ENCODE measurements at regions not wholly inside any gene's neighbourhood (a gene's known extent, or its start where the extent isn't known, plus 50 kb on each side); places are given as distances from the start of the nearest gene placed in this dataset.

DNA sequence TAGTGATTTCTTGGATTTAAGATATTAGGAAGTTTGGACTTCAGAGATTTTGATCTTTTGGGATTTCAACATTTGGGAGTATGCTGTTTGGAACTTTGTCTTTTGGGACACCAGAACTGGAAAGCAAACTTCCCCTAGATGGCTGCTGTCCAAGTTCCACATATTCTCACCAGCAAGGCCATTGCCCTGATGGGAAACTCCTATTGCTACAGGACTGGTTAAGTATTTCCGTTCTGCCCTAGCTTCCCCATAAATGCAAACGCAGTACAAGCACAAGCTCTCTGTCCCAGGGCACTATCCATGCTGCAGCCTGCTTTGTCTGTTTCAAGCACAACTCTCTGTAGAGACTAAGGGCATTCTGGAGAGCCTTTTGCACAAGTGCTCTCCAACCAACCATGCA, 79.3 kb upstream of the SLC25A13 start:
- peak in 1 of 2 donors; percentile 5 for DNase-seq (ENCODE audit: low read depth in 1 of 2, low spot score in 1 of 2)
- H3K4me3 ChIP-seq = no peak overlapping the region
- H3K36me3 ChIP-seq = no peaks in the 10 kb centered on the region
- H3K27me3 ChIP-seq = no peaks in the 10 kb centered on the region
- no peak overlapping the region for H3K27ac ChIP-seq
- no peaks in the 10 kb centered on the region for H3K9me3 ChIP-seq (ENCODE audit: low read depth)
- H3K4me1 ChIP-seq (ENCODE audit: low read depth) = no peaks in the 10 kb centered on the region
- TF ChIP-seq, protein P1, sequence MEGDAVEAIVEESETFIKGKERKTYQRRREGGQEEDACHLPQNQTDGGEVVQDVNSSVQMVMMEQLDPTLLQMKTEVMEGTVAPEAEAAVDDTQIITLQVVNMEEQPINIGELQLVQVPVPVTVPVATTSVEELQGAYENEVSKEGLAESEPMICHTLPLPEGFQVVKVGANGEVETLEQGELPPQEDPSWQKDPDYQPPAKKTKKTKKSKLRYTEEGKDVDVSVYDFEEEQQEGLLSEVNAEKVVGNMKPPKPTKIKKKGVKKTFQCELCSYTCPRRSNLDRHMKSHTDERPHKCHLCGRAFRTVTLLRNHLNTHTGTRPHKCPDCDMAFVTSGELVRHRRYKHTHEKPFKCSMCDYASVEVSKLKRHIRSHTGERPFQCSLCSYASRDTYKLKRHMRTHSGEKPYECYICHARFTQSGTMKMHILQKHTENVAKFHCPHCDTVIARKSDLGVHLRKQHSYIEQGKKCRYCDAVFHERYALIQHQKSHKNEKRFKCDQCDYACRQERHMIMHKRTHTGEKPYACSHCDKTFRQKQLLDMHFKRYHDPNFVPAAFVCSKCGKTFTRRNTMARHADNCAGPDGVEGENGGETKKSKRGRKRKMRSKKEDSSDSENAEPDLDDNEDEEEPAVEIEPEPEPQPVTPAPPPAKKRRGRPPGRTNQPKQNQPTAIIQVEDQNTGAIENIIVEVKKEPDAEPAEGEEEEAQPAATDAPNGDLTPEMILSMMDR (IDR thresholded peaks at IDR 0.05; ENCODE audit: low read depth, low read length) = no peak

DNA sequence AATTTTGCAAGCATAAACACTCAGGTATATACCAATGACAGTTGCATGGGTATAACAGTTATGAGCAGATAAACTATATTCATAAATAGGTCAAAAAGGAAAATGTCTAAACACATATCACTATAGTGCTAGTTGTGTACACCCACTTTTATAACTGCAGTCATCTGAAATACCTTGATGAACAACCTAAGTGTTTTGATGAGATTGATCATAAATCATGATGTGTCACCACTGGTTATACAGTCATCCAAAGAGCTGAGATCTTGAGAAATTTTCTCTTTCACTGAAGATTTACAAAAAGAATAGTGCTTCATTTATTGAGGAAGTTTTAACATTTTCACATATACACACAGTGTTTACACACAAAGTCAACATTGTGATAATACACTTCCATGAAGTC, 78.6 kb upstream of the SLC25A13 start:
- Histone ChIP-seq H3K9me3 (ENCODE audit: low read depth) (no peaks in the 10 kb centered on the region), H3K27ac (no peak overlapping the region), H3K27me3 (no peaks in the 10 kb centered on the region), H3K4me3 (no peak overlapping the region), H3K4me1 (ENCODE audit: low read depth) (no peaks in the 10 kb centered on the region), H3K36me3 (no peaks in the 10 kb centered on the region)
- DNase-seq (ENCODE audit: low read depth in 1 of 2, low spot score in 1 of 2) = no peak
- TF ChIP-seq, protein P1 (IDR thresholded peaks at IDR 0.05; ENCODE audit: low read depth, low read length) = no peak

DNA sequence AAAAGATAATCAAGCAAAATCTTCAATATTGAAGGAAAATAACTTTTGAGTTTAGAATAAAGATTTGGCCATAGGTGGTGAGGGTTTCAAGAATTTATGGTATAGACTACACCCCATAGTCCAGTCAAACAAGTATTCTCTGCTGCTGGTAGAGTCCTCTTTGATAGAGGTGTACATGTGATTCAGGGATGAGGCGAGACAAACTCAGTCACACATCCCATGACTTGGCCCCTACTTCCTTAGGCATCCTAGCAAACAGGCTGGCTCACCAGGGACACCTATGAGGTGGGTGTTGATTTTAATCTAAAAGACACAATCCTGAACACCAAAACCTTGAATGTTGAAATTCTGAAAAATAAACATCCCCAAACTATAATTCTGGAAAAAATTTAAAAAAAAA, 78.1 kb upstream of the SLC25A13 start:
- Histone ChIP-seq H3K4me1 (ENCODE audit: low read depth) (no peaks in the 10 kb centered on the region), H3K36me3 (no peaks in the 10 kb centered on the region), H3K4me3 (no peak overlapping the region), H3K9me3 (ENCODE audit: low read depth) (no peaks in the 10 kb centered on the region), H3K27me3 (no peaks in the 10 kb centered on the region), H3K27ac (no peak overlapping the region)
- no peak for DNase-seq (ENCODE audit: low read depth in 1 of 2, low spot score in 1 of 2)
- TF ChIP-seq, protein P1 (IDR thresholded peaks at IDR 0.05; ENCODE audit: low read depth, low read length) = no peak

DNA sequence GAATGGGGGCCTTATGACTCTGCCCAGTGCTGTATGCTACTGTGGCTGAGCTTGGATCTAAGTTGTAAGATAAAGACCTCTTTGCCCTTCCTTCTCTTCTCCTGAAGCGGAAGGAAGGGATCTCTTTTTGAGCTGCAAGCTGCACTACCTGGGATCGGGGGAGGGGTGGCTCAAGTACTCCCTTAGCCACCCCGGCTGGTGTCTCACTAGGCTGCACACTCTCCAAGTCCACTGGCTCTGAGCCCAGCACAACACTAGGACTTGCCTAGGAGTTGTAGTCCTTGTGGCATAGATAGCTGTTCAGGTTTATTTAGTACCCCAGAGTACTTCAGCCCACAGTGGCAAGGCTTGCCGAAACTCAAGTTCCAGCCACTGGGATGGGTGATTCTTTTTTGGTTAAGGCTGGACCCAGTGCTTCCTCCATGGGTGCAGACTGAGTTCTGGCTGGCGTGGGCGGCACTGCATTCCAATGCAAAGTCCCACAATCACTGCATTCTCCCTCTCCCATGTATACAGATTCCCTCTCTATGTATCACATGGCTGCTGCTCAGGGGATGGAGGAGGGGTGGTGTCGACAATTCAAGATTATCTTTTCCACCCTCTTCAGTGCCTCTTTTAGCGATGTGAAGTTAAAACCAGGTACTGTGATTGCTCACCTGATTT, 76.2 kb upstream of the SLC25A13 start:
- Histone ChIP-seq H3K36me3 (no peaks in the 10 kb centered on the region), H3K9me3 (ENCODE audit: low read depth) (no peaks in the 10 kb centered on the region), H3K4me1 (ENCODE audit: low read depth) (no peaks in the 10 kb centered on the region), H3K27ac (no peak overlapping the region), H3K4me3 (no peak overlapping the region), H3K27me3 (no peaks in the 10 kb centered on the region)
- TF ChIP-seq, protein P1 (IDR thresholded peaks at IDR 0.05; ENCODE audit: low read depth, low read length) = no peak
- DNase-seq (ENCODE audit: low read depth in 1 of 2, low spot score in 1 of 2) = peak; percentile 6 to 20

DNA sequence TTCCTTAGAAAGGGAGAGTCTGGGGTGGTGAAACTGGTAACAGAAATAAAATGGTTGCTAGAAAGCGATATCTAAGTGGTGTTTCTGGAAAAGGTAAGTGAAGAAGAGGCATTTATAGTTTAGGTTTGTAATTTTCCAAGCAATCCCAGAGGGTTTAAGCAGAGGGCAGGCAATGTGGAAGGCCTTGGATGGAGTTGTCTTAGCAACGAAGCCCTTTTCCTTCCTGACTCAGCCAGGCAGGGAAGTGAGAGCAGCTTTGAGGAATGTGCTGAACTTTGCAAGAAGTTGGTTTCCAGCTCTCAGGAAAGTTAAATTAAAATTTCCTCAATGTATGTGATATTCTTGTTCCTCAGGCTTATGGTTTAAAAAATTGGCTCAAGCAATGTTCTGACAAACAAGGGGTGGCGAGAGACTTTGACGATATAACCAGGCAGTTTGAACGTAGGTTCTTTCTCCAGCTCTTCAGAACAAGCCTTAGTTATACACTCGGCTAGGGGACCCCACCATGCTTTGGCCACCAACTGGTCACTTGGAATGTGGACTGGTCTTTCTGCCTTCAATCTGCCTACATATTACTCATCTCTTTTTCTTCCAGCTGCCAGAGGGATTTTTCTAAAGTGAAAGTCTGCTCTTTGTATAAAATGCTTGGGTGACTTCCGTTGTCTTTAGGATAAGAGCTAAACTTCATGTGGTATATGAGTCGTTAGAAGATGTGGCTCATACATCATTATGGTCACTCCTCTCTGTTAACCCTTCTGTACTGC, 66.9 kb upstream of the SLC25A13 start:
- Histone ChIP-seq H3K27ac (no peak overlapping the region), H3K4me3 (no peak overlapping the region)
- TF ChIP-seq, protein P1 (IDR thresholded peaks at IDR 0.05; ENCODE audit: low read depth, low read length) = no peak

More for the DNA sequence above, 66.9 kb upstream of the SLC25A13 start:
- Histone ChIP-seq H3K9me3 (ENCODE audit: low read depth) (no peaks in the 10 kb centered on the region), H3K4me1 (ENCODE audit: low read depth) (no peaks in the 10 kb centered on the region), H3K27me3 (no peaks in the 10 kb centered on the region), H3K36me3 (no peaks in the 10 kb centered on the region)
- DNase-seq (ENCODE audit: low read depth in 1 of 2, low spot score in 1 of 2) = peak in 1 of 2 donors; percentile 73
